ENCODE measurements at regions not wholly inside any gene's neighbourhood (a gene's known extent, or its start where the extent isn't known, plus 50 kb on each side); places are given as distances from the start of the nearest gene placed in this dataset.
A peak's percentile ranks its signal among the peaks of the same experiment; 100 is the strongest.

DNA sequence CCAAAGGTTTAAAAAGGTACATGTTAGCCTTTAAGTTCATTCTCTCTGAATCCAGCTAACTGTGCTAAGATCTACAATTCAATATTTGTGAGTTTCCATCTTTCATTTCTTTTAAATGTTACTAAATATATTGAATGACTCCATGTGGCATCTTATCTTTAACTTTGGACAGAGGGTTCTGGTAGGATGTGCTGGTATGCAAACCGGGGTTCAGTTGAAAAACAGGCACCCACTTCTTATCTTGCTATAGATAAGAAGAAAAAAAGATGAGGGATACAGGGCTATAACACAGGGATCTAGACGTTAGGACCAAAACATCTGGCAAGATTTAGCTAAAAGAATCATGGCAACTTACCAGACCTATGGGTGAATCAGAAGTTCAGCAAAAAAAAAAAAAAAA, 538.3 kb downstream of the EDEM1 start:
- TF ChIP-seq EP300 (conservative IDR thresholded peaks at IDR 0.05; ENCODE audit: poor library complexity, severe bottlenecking): no peak
- no peak for TF ChIP-seq POLR2AphosphoS5 (IDR thresholded peaks at IDR 0.05)
- no peaks in the 10 kb centered on the region for H3K9me3 ChIP-seq (ENCODE audit: low read length)
- no peak overlapping the region for H2AFZ ChIP-seq (ENCODE audit: low read depth, low read length)
- H3K9ac ChIP-seq (ENCODE audit: low read length): no peak overlapping the region
- no peaks in the 10 kb centered on the region for H3K36me3 ChIP-seq (ENCODE audit: insufficient read depth, low read length)
- no peaks in the 10 kb centered on the region for H3K9me2 ChIP-seq (ENCODE audit: insufficient read depth, low read length)
- H3K27me3 ChIP-seq (ENCODE audit: insufficient read depth, low read depth, low read length): no peaks in the 10 kb centered on the region
- no peaks in the 10 kb centered on the region for H4K20me1 ChIP-seq (ENCODE audit: insufficient read depth)
- H3K4me2 ChIP-seq (ENCODE audit: low read length): no peak overlapping the region
- H3K79me2 ChIP-seq (replicated peaks; ENCODE audit: insufficient read depth, low read length): no peaks in the 10 kb centered on the region
- no peaks in the 10 kb centered on the region for H3F3A ChIP-seq (ENCODE audit: insufficient read depth, low read length, poor library complexity, severe bottlenecking)
- no peak overlapping the region for H3K27ac ChIP-seq (ENCODE audit: low read length)
- H3K4me3 ChIP-seq (ENCODE audit: low read length): no peak overlapping the region

DNA sequence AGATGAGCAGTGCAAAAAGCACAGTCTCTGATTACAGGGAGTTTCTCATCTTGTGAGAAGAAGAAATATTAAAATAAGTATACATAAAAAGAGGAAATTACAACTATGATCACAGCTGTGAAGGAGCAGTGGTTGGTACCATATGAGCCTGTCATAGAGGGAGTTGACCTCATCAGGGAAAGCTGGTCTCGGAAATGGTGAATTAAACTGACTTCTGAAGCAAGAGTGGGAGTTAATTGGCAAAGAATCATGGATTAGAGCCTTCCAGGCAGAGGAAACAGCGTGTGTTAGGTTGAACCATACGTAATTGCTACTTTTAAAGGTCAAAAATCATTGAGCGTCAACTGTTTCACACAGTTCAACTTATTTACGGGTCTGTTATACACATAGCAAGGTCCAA, 539.1 kb downstream of the EDEM1 start:
- no peak overlapping the region for H3K9ac ChIP-seq (ENCODE audit: low read length)
- TF ChIP-seq EZH2 (IDR thresholded peaks at IDR 0.05; ENCODE audit: borderline replicate concordance, insufficient read depth, low read length, poor library complexity, severe bottlenecking): no peak
- TF ChIP-seq MXI1 (conservative IDR thresholded peaks at IDR 0.05; ENCODE audit: poor library complexity, severe bottlenecking): no peak
- TF ChIP-seq POLR2AphosphoS5 (IDR thresholded peaks at IDR 0.05): peak; percentile 38
- TF ChIP-seq, protein P1, sequence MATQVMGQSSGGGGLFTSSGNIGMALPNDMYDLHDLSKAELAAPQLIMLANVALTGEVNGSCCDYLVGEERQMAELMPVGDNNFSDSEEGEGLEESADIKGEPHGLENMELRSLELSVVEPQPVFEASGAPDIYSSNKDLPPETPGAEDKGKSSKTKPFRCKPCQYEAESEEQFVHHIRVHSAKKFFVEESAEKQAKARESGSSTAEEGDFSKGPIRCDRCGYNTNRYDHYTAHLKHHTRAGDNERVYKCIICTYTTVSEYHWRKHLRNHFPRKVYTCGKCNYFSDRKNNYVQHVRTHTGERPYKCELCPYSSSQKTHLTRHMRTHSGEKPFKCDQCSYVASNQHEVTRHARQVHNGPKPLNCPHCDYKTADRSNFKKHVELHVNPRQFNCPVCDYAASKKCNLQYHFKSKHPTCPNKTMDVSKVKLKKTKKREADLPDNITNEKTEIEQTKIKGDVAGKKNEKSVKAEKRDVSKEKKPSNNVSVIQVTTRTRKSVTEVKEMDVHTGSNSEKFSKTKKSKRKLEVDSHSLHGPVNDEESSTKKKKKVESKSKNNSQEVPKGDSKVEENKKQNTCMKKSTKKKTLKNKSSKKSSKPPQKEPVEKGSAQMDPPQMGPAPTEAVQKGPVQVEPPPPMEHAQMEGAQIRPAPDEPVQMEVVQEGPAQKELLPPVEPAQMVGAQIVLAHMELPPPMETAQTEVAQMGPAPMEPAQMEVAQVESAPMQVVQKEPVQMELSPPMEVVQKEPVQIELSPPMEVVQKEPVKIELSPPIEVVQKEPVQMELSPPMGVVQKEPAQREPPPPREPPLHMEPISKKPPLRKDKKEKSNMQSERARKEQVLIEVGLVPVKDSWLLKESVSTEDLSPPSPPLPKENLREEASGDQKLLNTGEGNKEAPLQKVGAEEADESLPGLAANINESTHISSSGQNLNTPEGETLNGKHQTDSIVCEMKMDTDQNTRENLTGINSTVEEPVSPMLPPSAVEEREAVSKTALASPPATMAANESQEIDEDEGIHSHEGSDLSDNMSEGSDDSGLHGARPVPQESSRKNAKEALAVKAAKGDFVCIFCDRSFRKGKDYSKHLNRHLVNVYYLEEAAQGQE (IDR thresholded peaks at IDR 0.05; ENCODE audit: borderline replicate concordance): no peak
- no peaks in the 10 kb centered on the region for H4K20me1 ChIP-seq (ENCODE audit: insufficient read depth)
- no peaks in the 10 kb centered on the region for H3K9me3 ChIP-seq (ENCODE audit: low read length)
- H3K9me2 ChIP-seq (ENCODE audit: insufficient read depth, low read length): no peaks in the 10 kb centered on the region
- H3K27ac ChIP-seq (ENCODE audit: low read length): no peak overlapping the region
- no peak overlapping the region for H3K4me3 ChIP-seq (ENCODE audit: low read length)
- H3F3A ChIP-seq (ENCODE audit: insufficient read depth, low read length, poor library complexity, severe bottlenecking): no peaks in the 10 kb centered on the region
- H3K36me3 ChIP-seq (ENCODE audit: insufficient read depth, low read length): no peaks in the 10 kb centered on the region
- no peak overlapping the region for H2AFZ ChIP-seq (ENCODE audit: low read depth, low read length)
- no peak overlapping the region for H3K4me2 ChIP-seq (ENCODE audit: low read length)
- no peaks in the 10 kb centered on the region for H3K79me2 ChIP-seq (replicated peaks; ENCODE audit: insufficient read depth, low read length)
- H3K27me3 ChIP-seq (ENCODE audit: insufficient read depth, low read depth, low read length): no peaks in the 10 kb centered on the region

GRCh38 chr3:5727743-5728484, 540.4 kb downstream of the EDEM1 start:
- Histone ChIP-seq H4K20me1 (ENCODE audit: insufficient read depth) (no peaks in the 10 kb centered on the region), H3K27ac (ENCODE audit: low read length) (no peak overlapping the region), H3K36me3 (ENCODE audit: insufficient read depth, low read length) (no peaks in the 10 kb centered on the region), H3K9me2 (ENCODE audit: insufficient read depth, low read length) (no peaks in the 10 kb centered on the region), H3K79me2 (replicated peaks; ENCODE audit: insufficient read depth, low read length) (no peaks in the 10 kb centered on the region), H2AFZ (ENCODE audit: low read depth, low read length) (no peak overlapping the region), H3K4me2 (ENCODE audit: low read length) (no peak overlapping the region), H3K27me3 (ENCODE audit: insufficient read depth, low read depth, low read length) (no peaks in the 10 kb centered on the region), H3F3A (ENCODE audit: insufficient read depth, low read length, poor library complexity, severe bottlenecking) (no peaks in the 10 kb centered on the region), H3K9me3 (ENCODE audit: low read length) (no peaks in the 10 kb centered on the region), H3K9ac (ENCODE audit: low read length) (no peak overlapping the region), H3K4me3 (ENCODE audit: low read length) (no peak overlapping the region)
- TF ChIP-seq, protein P2, sequence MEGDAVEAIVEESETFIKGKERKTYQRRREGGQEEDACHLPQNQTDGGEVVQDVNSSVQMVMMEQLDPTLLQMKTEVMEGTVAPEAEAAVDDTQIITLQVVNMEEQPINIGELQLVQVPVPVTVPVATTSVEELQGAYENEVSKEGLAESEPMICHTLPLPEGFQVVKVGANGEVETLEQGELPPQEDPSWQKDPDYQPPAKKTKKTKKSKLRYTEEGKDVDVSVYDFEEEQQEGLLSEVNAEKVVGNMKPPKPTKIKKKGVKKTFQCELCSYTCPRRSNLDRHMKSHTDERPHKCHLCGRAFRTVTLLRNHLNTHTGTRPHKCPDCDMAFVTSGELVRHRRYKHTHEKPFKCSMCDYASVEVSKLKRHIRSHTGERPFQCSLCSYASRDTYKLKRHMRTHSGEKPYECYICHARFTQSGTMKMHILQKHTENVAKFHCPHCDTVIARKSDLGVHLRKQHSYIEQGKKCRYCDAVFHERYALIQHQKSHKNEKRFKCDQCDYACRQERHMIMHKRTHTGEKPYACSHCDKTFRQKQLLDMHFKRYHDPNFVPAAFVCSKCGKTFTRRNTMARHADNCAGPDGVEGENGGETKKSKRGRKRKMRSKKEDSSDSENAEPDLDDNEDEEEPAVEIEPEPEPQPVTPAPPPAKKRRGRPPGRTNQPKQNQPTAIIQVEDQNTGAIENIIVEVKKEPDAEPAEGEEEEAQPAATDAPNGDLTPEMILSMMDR (IDR thresholded peaks at IDR 0.05; ENCODE audit: poor library complexity, severe bottlenecking): no peak
- TF ChIP-seq RAD21 (conservative IDR thresholded peaks at IDR 0.05): no peak
- no peak for TF ChIP-seq SMC3 (conservative IDR thresholded peaks at IDR 0.05; ENCODE audit: poor library complexity)
- no peak for TF ChIP-seq MXI1 (conservative IDR thresholded peaks at IDR 0.05; ENCODE audit: poor library complexity, severe bottlenecking)
- no peak for TF ChIP-seq EP300 (conservative IDR thresholded peaks at IDR 0.05; ENCODE audit: poor library complexity, severe bottlenecking)
- no peak for TF ChIP-seq POLR2AphosphoS5 (IDR thresholded peaks at IDR 0.05)
- no peak for TF ChIP-seq TAF1 (IDR thresholded peaks at IDR 0.05; ENCODE audit: low read depth)
- TF ChIP-seq EZH2 (IDR thresholded peaks at IDR 0.05; ENCODE audit: borderline replicate concordance, insufficient read depth, low read length, poor library complexity, severe bottlenecking): no peak
- TF ChIP-seq, protein P1 (IDR thresholded peaks at IDR 0.05; ENCODE audit: borderline replicate concordance): no peak
